NCI-H1436 (cell line): ENCODE measurements at regions not wholly inside any gene's neighbourhood (a gene's known extent, or its start where the extent isn't known, plus 50 kb on each side); places are given as distances from the start of the nearest gene placed in this dataset.
"Not testable (repeated sequence)": the region's sequence is repeated elsewhere in the genome, so short reads cannot be mapped to it uniquely, and the experiment has no call there.

Experiments
- DNase-seq: peaks from one replicate; lab custom pipeline; 2025; lab: John Stamatoyannopoulos, UW

DNA sequence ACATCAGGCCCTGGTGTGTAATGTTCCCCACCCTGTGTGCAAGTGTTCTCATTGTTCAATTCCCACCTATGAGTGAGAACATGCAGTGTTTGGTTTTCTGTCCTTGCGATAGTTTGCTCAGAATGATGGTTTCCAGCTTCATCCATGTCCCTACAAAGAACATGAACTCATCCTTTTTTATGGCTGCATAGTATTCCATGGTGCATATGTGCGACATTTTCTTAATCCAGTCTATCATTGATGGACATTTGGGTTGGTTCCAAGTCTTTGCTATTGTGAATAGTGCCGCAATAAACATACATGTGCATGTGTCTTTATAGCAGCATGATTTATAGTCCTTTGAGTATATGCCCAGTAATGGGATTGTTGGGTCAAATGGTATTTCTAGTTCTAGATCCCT lies 60.5 kb upstream of the PSME4 start:
- not testable (repeated sequence) for DNase-seq

DNA sequence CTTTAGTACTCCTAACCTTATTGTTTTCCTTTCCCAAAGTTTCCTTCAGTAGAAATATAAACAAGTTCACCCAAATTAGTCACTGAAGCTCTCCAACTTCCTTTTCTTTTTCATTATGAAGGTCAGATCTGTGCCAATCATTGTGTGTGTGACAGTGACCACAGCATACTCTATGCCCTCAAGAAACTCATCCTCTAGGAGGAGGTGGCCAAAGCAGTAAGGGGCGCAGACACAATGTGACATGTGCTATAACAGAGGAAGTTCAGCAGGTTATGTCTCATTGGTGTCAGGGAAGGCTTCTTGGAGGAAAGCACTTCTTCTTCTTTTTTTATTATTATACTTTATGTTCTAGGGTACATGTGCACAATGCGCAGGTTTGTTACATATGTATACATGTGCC lies 60.0 kb upstream of the PSME4 start:
- no peak for DNase-seq

- no peak for DNase-seq
Observed at GRCh38 chr2:54030396-54030741, 59.6 kb upstream of the PSME4 start.

DNA sequence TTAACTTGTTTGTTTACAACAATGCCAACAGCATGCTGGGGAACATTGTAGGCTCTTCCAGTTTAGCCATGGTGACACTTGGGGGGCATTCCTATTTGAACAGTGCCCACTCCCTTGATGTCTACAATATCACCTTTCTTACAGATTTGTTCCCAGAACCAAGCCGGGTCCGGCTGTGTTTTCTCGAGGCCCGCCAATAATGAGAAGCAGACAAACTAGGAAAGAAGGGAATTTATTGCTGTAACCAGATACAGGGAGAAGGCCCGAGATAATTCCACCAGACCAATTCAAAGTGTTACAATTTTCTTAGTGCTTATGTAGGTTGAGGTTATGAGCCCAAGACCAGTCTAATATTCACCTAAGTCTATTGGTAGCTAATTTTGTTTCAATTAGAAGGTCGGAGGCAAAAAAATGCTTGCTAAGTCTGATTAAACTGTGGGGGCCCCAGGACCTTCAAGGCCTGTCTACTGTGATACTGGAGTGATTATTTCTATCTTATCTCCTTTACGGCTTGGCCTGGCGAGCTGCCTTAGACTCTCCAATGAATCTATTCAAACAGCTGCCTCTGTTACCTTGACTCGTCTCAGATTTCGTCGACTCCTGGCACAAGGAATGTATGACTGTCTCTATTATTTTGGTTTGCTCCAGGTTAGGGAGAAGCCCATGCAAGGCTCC lies 59.1 kb upstream of the PSME4 start:
- no peak for DNase-seq

DNA sequence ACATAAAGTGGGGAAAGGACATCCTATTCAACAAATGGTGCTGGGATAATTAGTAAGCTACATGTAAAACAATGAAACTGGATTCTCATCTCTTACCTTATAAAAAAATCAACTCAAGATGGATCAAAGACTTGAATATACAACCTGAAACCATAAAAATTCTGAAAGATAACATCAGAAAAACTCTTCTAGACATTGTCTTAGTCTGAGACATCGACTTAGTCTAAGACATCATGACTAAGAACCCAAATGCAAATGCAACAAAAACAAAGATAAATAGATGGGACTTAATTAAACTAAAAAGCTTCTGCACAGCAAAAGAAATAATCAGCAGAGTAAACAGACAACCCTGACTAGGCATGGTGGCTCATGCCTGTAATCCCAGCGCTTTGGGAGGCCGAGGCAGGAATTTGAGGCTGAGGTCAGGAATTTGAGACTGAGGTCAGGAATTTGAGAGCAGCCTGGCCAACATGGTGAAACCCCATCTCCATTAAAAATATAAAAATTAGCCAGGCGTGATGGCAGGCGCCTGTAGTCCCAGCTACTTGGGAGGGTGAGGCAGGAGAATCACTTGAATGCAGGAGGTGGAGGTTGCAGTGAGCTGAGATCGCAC lies 54.8 kb upstream of the PSME4 start:
- not testable (repeated sequence) for DNase-seq

GRCh38 chr2:54024576-54024975 lies 53.8 kb upstream of the PSME4 start:
- DNase-seq, result no peak

- no peak for DNase-seq
Observed at GRCh38 chr2:54021702-54022101, 50.9 kb upstream of the PSME4 start.

DNA sequence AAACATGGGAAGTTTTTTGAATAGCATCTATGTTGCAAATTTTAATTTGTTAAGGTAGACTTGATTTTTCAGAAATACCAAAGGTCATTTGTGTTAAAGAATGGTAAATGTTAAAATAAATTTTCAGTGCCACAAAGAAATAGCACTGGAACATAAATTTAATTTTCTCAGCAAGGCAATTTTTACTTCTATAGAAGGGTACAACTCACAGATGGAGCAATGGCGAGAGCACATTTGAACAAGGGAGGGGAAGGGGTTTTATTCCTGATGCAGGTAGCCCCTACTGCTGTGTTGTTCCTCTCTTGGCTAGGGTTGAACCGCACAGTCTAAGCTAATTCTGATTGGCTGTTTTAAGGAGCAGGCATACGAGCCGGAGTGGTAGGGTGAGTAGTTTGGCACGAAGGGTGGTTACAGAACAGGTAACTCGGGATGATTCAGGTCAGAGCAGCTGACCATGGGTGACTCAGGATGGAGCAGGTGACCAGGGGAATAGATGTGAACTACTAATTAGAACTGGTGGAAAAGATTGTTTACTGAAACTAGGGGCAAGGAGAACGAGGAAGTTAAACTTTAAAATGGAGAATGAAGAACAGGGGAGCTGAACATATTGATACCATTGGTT lies 50.1 kb upstream of the PSME4 start:
- DNase-seq, result no peak
